ENCODE measurements at regions not wholly inside any gene's neighbourhood (a gene's known extent, or its start where the extent isn't known, plus 50 kb on each side); places are given as distances from the start of the nearest gene placed in this dataset.

DNA sequence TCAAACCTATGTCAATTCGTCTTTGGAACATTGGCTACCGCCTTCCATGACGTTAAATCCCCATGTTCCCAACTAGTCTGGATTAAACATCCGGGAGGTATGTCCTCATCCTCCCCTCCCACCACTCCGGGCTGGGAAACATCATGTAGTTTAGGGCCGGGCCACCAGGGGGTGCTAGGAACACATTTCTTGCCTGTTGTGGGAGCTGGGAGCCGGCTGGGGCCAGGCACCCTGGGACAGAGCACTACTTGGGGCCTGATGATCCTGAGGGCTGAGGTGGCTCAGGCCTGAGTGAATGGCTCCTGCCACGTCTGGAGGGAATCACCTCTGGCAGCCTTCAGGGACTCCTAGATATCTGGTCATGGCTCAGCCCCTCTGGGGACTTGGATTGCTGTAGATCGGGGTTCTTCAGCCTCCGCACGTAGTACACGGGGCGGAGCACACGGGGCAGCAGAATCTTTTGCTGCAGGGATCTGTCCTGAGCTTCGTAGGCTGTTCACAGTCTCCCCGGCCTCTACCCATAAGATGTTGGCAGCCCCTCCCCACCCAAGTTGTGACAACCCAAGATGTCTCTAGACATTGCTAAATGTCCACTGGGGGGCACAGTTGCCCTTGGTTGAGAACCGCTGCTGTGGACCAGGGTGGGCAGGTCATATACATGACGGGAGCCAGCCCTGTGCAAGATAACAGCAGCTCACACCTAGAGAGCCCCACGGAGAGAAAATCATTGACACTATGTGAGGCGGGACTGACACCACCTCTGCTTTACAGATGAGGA lies 141.2 kb upstream of the ZNF716 start:
- Histone ChIP-seq H3K9me3 (ENCODE audit: insufficient read depth, low read depth, low read length) (peaks cover 9% of the 10 kb centered on the region; the same call in 1 of the 2 replicates), H3F3A (ENCODE audit: low read depth) (no peaks in the 10 kb centered on the region), H3K27me3 (ENCODE audit: insufficient read depth, low read length, poor library complexity, severe bottlenecking) (no peaks in the 10 kb centered on the region), H3K4me1 (ENCODE audit: insufficient read depth, low read length, poor library complexity, severe bottlenecking) (no peaks in the 10 kb centered on the region), H4K20me1 (ENCODE audit: insufficient read depth, low read length, poor library complexity, severe bottlenecking) (no peaks in the 10 kb centered on the region), H3K79me2 (ENCODE audit: insufficient read depth, low read length) (no peaks in the 10 kb centered on the region), H2AFZ (ENCODE audit: low read length) (no peak overlapping the region), H3K4me3 (ENCODE audit: low read length, poor library complexity, severe bottlenecking) (no peak overlapping the region), H3K36me3 (ENCODE audit: insufficient read depth, low read length) (no peaks in the 10 kb centered on the region), H3K4me2 (ENCODE audit: low read depth, low read length, poor library complexity, severe bottlenecking) (no peak overlapping the region), H3K9ac (ENCODE audit: low read depth, low read length, poor library complexity, severe bottlenecking) (no peak overlapping the region), H3K9me2 (replicated peaks; ENCODE audit: low read depth, low read length) (no peaks in the 10 kb centered on the region)
- no peak for TF ChIP-seq EZH2phosphoT487 (IDR thresholded peaks at IDR 0.05; ENCODE audit: borderline replicate concordance)
- TF ChIP-seq, protein P1, sequence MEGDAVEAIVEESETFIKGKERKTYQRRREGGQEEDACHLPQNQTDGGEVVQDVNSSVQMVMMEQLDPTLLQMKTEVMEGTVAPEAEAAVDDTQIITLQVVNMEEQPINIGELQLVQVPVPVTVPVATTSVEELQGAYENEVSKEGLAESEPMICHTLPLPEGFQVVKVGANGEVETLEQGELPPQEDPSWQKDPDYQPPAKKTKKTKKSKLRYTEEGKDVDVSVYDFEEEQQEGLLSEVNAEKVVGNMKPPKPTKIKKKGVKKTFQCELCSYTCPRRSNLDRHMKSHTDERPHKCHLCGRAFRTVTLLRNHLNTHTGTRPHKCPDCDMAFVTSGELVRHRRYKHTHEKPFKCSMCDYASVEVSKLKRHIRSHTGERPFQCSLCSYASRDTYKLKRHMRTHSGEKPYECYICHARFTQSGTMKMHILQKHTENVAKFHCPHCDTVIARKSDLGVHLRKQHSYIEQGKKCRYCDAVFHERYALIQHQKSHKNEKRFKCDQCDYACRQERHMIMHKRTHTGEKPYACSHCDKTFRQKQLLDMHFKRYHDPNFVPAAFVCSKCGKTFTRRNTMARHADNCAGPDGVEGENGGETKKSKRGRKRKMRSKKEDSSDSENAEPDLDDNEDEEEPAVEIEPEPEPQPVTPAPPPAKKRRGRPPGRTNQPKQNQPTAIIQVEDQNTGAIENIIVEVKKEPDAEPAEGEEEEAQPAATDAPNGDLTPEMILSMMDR (conservative IDR thresholded peaks at IDR 0.05; ENCODE audit: low read length): peak; percentile 49

DNA sequence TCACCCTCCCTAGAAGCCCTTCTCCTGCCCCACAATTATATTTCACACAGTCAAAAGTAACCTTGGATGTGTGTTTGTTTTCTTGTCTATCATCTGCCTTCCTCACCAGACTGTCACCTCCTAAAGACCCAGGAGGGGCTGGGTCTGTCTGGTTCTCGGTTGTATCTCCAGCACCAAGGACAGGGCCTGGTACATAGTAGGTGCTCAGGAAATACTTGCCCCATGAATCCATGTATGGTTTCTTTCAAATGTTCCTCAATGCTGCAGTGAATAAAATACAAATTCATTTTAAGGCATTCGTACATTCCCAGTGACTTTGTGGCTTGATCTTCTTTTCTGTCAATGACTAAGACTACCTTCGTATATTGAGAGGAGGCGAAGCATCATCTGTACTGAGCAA lies 122.9 kb upstream of the ZNF716 start:
- H3K9ac ChIP-seq (ENCODE audit: low read depth, low read length, poor library complexity, severe bottlenecking): no peak overlapping the region

DNA sequence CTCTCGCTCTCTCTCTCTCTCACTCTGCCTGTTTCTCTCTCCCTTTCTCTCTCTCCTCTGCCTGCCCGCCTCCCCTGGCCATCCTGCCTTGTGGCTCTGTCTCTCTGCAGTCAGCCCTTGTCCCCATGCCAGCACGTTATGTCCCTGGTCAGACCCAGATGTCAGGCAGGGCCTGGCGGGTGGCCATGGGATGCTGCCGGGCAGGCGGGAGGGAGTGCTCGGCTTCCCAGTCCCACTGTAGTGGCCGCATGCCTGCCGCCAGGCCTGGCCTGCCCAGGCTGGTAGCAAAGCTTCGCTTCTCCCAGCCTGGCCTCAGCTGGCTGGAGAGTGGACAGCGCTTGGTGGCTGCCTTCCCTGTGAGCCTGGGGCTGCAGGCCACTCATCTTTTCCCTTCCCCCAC lies 121.5 kb upstream of the ZNF716 start:
- no peaks in the 10 kb centered on the region; the same call in 1 of the 2 replicates for H3K9me3 ChIP-seq (ENCODE audit: insufficient read depth, low read depth, low read length)
- H3K4me1 ChIP-seq (ENCODE audit: insufficient read depth, low read length, poor library complexity, severe bottlenecking): no peaks in the 10 kb centered on the region
- H3K36me3 ChIP-seq (ENCODE audit: insufficient read depth, low read length): no peaks in the 10 kb centered on the region
- H3F3A ChIP-seq (ENCODE audit: low read depth): no peaks in the 10 kb centered on the region
- H3K4me2 ChIP-seq (ENCODE audit: low read depth, low read length, poor library complexity, severe bottlenecking): no peak overlapping the region
- TF ChIP-seq, protein P1 (conservative IDR thresholded peaks at IDR 0.05; ENCODE audit: low read length): no peak
- TF ChIP-seq EZH2phosphoT487 (IDR thresholded peaks at IDR 0.05; ENCODE audit: borderline replicate concordance): no peak
- H3K9me2 ChIP-seq (replicated peaks; ENCODE audit: low read depth, low read length): no peaks in the 10 kb centered on the region
- H3K4me3 ChIP-seq (ENCODE audit: low read length, poor library complexity, severe bottlenecking): no peak overlapping the region
- H2AFZ ChIP-seq (ENCODE audit: low read length): no peak overlapping the region
- H3K27me3 ChIP-seq (ENCODE audit: insufficient read depth, low read length, poor library complexity, severe bottlenecking): no peaks in the 10 kb centered on the region
- H3K79me2 ChIP-seq (ENCODE audit: insufficient read depth, low read length): no peaks in the 10 kb centered on the region
- H4K20me1 ChIP-seq (ENCODE audit: insufficient read depth, low read length, poor library complexity, severe bottlenecking): no peaks in the 10 kb centered on the region
- no peak overlapping the region for H3K9ac ChIP-seq (ENCODE audit: low read depth, low read length, poor library complexity, severe bottlenecking)

More for the DNA sequence above, 122.9 kb upstream of the ZNF716 start:
- no peaks in the 10 kb centered on the region for H3K27me3 ChIP-seq (ENCODE audit: insufficient read depth, low read length, poor library complexity, severe bottlenecking)
- H3K79me2 ChIP-seq (ENCODE audit: insufficient read depth, low read length): no peaks in the 10 kb centered on the region
- H3F3A ChIP-seq (ENCODE audit: low read depth): no peaks in the 10 kb centered on the region
- H2AFZ ChIP-seq (ENCODE audit: low read length): no peak overlapping the region
- H3K4me1 ChIP-seq (ENCODE audit: insufficient read depth, low read length, poor library complexity, severe bottlenecking): no peaks in the 10 kb centered on the region
- H3K36me3 ChIP-seq (ENCODE audit: insufficient read depth, low read length): no peaks in the 10 kb centered on the region
- H3K4me3 ChIP-seq (ENCODE audit: low read length, poor library complexity, severe bottlenecking): no peak overlapping the region
- no peak for TF ChIP-seq EZH2phosphoT487 (IDR thresholded peaks at IDR 0.05; ENCODE audit: borderline replicate concordance)
- TF ChIP-seq, protein P1 (conservative IDR thresholded peaks at IDR 0.05; ENCODE audit: low read length): no peak
- H3K9me3 ChIP-seq (ENCODE audit: insufficient read depth, low read depth, low read length): peaks cover 4% of the 10 kb centered on the region; the same call in 1 of the 2 replicates
- H3K4me2 ChIP-seq (ENCODE audit: low read depth, low read length, poor library complexity, severe bottlenecking): no peak overlapping the region
- H4K20me1 ChIP-seq (ENCODE audit: insufficient read depth, low read length, poor library complexity, severe bottlenecking): no peaks in the 10 kb centered on the region
- no peaks in the 10 kb centered on the region for H3K9me2 ChIP-seq (replicated peaks; ENCODE audit: low read depth, low read length)

All from Loucy (cell line).